Activated CD8-positive, alpha-beta memory T cell treated with anti-CD3 and anti-CD28 coated beads for 48 hours (primary cell): ENCODE measurements at regions not wholly inside any gene's neighbourhood (a gene's known extent, or its start where the extent isn't known, plus 50 kb on each side); places are given as distances from the start of the nearest gene placed in this dataset.

Source experiments
- DNase-seq, 3 experiments: peaks; one replicate each; pipeline ENCODE4 v3.0.0-alpha.2; 2020; ENCODE audit warnings: low read depth in 2 of 3, low spot score in 2 of 3

DNA sequence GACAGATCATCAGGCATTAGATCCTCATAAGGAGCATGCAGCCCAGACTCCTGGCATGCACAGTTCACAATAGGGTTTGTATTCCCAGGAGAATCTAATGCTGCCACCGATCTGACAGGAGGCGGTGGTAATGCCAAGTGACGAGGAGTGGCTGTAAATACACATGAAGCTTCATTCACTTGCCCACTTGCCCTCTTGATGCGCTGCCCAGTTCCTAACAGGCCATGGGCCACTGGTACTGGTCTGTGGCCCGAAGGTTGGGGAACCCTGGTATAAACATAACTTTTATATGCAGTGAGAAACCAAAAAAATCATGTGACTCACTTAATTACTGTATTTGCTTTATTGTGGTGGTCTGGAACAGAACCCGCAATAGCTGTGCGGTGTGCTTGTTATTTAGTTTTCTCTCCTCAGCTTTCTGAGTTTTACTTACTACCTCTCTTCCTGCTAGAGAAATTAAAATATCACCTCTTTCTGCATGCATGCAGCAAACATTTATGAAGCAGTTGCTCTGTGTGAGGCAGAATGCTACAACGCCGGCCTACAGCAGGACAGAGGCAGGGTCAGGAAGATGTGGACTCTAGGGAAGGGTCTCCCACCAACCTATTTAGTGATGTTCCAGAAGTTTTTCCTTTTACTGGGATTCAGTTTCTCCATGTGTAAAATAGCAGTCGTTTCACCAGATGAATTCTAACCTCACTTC is 151.3 kb downstream of the MAF start:
- DNase-seq = no peak

DNA sequence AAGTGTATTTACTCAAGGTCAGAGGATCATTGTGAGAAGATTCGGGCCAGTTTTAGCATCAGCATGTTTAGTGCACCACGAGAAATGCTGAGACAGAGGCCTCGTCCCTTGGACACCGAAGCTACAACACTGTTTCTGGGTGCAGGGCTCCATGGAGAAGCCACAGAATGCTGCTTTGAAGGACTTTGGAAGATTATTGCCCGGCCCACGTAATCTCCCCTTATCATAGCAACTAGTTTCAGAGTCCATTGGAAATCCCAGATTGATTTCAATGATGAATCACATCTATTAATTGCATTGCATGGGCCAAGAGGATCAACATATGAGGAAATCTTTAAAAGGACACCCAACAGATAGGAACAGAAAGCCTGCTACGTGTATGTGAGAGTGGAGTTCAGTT is 156.0 kb downstream of the MAF start:
- DNase-seq = no peak

DNA sequence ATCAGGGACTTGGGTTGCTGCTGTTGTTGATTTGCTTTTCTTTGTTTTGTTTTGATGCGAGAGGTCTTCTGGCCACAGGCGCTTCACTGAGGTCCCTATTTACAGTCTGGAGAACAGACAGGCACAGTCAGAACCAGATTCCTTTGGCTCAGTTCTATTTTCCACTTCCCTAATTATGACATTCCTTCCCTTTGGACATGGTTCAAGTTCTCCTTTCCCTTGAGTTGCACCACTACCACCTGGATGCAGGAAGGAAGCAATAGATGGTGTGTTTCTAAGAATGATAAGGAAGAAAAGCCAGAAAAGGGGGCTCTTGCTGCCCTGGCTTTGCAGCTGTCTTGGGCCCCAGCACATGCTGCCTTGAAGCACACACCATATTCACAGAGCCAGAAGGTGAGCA is 160.6 kb downstream of the MAF start:
- no peak for DNase-seq

DNA sequence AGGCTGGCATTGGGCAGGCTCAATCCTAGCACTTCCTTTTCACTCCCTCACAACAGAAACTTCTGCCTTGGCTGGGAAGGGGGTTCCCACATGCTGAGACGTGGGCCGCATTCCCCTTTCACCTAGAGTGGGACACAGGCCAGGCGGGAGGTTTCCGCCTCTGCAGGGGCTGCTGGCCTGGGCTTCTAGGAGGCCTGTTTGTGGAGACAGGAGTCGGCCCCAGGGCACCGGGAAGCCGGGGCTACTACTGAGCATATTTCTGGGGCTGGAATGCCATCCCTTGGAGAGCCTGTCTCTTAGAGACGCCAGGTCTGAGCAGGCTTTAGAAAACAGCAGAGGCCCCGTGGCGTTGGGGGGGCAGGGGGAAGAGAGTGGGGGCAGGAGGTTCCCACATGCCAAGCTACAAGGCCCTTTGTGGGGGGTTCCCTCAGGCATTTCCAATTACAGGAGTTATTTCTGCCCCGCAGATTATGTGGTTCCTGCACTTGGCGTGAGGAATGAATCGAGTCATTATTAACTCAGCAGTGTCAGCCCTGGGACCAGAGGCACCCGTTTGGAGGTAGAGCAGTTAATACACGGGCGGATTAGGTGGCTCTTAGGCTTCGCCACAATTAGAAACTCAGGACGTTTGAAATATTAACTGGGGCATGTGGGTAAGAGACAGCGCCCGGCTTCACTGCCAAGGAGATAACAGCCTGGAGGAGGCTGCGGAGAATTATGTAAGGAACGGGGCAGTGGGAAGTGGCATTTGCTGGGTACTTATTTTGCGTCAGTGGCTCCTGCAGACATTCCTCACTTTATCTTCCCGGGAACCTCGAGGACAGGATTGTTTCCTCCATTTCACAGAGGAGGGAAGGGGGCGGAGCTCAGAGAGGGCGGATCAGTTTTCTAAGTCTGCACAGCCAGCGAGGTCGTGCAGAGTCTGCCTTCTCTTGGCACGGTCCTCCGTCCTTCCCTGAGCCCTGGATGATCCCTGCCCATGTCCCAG is 162.5 kb downstream of the MAF start:
- no peak for DNase-seq

DNA sequence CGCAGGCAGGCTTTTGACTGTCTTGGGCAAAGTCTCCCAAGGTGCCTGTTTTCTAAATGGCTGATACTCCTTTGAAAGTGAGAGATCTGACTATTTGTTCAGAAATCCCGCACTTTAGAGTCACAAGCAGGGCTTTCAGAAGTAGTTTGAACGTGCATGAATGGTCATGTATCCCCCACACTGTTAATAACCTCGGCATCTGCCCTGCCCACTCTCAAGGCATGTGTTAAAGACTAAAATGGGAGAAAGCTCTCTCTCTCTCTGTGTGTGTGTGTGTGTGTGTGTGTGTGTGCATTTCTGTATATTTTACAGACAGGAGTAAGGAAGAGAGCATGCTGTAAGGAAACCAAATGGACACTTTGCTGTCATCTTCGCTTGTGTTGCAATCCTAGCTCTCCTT is 163.7 kb downstream of the MAF start:
- no peak for DNase-seq

DNA sequence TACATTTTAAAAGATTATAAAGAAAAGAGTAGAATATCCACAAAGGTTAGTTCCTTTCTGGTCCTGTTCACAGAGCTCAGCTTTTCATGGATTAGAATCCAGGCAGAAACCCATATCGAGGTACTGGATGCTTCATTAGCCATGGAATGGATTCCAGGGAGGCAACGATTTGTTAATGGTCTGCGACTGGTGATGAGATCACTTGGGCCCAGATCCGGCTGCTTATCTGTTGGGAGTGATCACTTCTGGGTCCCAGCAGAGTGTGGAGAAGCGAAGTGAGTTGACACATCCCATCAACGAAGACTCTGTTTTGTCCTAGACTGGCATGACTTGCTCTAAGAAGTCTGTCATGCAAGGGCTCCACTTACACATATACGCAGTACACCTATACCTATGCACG is 165.8 kb downstream of the MAF start:
- no peak for DNase-seq

DNA sequence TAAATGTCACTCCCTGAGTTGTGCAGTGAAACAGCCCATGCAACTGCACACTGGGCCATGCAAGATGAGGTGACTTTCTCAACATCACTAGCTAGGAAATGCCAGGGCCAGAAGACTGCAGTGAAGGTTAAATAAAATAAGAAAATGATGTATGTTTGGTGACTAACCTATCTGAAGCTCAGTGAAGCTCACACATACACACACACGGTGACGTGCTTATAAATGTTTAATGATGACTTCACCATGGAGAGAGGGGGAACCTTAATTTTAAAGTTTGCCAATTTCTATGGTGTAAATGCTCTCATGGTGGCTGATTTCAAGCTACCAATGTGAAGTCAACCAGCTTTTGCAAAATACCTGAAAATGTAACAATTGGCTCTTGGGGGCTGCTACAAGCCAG is 166.4 kb downstream of the MAF start:
- DNase-seq = no peak

DNA sequence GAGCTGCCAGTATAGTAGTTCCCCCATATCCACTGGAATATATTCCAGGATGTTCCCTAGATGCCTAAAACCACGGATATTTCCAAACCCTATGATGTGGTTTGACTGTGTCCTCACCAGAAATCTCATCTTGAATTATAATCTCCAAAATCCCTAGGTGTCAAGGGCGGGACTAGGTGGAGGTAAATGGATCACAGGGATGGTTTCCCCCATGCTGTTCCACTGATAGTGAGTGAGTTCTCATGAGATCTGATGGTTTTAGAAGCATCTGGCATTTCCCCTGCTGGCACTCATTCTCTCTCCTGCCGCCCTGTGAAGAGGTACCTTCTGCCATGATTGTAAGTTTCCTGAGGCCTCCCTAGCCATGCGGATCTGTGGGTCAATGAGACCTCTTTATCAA is 168.6 kb downstream of the MAF start:
- no peak for DNase-seq

DNA sequence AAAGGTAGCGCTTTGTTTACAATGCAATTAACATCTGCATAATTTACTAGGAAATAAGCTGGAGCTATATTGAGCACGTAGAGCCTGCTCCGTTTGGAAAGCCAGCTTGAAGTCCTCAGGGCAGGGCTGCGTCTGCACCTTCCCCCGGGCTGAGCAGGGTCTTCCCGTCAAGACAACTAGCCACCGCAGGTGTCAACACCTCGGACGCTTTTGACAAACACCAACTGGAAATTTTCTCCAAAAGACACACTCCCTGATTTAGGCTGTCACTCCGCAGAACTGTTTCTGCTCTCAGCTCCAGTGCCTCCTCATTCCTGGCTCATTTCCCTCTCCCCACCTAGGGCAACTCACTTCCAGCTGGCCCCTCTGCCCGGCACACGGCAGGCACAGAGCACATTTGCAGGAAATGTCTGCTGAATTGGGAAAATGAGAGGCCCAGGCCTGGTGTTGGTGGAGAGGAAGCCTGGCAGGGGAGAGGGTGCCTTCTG is 170.3 kb downstream of the MAF start:
- DNase-seq = no peak

DNA sequence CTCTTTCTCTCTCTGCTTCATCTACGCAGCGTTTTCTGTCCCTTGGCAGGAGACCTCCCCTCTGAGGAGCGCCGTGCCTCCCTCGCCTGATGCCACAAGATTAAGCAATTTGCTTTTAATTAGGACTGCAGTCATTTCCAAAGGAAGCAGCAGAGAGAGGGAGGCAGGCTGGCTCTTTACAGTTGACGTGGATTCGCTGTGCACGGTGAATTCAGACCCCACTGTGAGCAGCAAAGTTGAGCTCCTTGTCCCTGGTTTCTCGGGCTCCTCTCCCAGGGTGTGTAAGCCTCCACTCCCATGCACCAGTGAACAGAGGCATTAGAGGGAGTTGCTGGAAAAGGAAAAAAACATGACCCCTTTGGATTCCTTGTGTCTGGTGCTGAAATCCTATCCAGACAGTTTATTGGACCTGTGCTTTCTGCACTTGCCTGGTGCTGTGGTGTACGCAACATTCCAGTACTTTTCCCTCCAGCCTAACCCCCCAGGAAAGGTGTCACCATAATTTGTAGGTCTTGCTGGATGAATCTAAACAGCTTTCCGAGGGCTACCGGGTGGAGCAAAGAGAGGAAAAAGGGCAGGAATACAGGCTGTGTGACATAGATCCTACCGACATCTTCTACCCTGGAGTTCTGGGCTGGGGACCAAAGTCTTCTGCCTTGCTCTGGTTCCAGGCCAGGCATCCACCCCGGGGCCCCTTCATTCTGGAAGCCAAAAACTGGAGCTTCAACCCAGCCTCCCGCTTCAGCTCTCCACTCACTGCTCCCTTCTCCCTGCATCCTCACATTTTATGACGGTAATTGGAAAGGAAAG is 171.0 kb downstream of the MAF start:
- no peak for DNase-seq

DNA sequence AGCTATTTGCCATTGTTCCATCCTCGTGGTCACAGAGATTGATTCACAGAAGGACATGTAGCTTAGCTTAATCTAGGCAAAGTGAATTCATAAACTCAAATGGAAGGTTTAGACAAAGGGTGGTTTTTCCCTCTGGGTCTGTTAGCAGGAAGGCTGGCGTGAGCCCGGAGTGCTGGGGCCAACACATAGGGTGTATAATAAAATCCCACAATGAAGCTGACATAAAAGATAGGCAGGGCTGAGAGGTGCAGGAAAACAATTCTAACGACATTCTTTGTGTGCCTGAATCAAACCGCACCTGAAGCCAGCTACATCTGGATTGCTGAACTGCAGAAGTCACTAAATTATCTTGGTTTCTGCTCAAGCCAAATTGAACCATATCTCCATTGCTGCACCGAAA is 173.9 kb downstream of the MAF start:
- DNase-seq = no peak

DNA sequence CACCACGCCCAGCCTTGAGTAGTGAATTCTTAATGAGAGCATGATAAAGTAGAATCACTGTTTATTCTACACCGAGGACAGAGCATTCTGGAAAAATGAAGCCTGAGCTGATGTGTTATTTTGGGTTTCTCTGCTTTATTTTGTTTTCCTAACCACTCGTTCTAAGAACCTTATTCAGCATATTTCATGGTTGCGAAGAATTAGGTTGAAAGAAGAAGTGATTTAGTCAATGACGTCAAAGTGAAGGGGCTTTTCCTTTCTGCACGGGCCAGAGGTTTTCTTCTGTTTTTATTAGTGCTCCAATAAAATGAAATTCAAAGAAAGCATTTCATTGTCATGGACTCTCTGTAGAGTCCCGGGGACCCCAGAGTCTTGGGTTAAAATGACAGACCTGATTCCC is 178.5 kb downstream of the MAF start:
- DNase-seq = no peak

DNA sequence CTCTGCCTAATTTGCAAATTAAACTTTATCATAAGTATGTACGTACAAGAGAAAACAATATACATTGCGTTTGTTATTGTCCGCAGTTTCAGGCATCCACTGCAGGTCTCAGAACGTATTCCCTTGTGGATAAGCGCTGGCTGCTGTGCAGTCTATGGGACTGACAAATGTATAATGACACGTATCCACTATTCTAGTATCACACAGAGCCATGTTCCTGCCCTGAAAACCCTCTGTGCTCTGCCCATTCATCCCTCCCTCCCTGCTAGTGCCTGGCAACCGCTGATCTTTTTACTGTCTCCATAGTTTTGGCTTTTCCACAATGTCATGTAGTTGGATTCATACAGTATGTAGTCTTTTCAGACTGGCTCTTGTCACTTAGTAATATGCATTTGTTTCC is 179.4 kb downstream of the MAF start:
- no peak for DNase-seq

DNA sequence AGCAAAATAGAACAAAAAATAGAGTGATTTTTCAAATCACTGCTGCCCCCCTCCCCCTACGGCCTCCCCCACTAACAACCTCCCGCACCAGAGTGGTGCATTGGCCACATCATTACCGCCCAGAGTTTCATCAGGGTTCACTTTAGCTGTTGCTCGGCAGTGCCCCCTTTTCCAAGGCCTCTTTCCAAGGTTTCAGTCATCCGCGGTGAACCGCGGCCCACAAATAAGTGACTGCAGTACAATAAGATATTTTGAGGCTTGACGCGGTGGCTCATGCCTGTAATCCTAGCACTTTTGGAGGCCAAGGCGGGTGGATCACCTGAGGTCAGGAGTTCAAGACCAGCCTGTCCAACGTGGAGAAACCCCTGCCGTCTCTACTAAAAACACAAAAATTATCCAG is 180.0 kb downstream of the MAF start:
- no peak for DNase-seq

DNA sequence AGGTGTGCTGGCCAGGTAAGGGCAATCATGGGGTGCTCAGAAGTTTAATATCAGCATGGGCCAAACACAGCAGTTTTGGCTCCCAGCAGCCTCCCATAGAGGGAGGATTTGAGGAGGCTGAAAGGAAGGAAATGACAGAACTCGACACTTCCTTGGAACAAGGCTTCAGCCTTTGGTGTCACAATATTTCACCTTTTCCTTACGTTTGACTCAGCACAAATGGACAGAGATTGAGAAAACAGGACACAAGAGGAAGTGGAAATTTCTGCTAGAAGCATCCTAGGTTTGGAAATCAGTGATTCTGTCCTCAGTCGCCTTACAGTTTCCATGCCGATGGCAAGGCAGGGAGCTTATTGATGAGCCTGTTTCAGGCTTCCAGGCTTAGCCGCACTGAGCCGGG is 181.4 kb downstream of the MAF start:
- DNase-seq = no peak

DNA sequence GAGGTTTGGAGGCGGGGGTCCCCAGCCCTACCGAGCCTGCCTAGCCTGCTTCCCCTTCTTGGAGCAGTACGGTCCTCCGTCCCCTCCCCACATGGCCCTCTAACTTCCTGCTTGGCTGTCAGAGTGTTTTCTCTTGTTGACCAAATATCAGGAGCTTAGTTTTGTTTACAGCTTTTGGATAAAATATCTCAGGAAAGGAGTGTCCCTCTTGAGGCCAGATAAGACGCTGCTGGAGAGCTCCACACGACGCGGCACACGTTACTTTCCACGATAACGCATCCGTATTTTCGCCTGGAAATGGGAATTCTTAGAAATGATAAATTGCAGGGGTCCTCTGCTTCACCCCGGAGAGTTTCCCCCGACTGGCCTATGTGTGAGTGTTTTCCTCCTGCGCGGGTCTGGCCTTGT is 182.9 kb downstream of the MAF start:
- no peak for DNase-seq

DNA sequence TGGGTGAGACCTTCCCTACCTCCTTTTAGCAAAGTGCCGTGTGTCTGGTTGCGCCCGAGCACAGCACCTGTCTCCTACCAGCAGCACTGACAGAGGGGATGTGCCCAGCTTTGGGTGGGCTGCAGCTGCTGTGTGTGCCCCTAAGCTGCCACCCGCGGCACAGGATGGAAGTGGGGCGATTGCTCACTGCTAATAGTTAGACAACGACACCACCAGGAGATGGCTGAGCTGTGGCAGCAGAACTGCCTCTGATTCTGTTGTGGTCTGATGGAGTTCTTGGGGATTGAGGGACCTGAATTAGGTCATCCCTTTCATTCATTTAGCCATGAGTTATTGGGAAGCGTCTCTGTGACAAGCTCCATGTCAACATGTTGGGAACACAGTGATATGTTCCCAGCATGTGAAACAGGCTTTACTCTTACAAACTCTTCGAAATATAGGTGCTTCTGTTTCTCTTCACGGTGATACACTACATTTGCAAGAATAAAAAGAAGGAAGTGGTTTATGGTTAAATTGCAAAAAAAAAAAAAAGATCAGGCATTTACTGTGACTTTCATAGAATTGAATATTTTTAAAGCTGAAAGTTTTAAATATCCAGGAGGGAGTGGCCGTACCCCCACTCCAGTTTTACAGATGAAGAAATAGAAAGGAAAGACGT is 184.4 kb downstream of the MAF start:
- DNase-seq = no peak

DNA sequence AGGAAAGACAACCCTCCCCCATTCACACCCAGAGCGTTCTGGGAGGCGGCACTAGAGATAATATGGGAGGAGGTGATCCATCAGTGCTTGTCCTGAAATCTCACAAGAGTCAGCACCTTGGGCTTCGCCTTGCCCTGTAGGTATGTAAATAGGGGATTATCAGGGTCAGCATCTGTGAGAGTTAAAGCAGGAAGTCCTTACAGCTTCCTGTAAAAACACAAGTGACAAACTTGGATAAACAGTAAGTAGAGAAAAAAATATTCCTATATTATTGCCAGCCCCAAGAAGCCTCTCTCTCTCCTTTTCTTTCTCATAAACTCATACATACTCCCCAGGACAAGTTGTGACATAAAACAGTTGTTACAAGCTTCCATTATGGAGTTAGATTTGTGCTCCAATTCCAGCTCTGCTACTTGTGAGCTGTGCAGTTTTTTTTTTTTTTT is 187.7 kb downstream of the MAF start:
- DNase-seq = no peak

DNA sequence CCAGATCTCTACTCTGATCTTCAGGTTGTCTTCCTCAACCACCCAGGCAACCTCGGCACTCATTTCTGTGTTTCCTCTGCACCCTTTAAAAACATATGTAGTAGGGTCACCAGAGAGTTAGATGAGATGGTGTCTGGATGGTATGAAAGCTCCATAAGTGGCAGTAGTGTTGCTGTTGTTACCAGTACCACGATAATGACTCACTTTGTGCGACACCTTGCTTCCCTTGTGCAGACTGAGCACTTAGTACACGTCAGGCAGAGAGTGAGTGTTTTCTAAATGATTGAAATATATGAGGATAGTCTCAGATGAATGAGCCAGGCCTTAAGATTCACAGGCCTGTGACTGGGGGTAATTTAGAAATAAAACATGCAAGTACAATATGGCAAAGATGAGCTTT is 188.7 kb downstream of the MAF start:
- DNase-seq = no peak

DNA sequence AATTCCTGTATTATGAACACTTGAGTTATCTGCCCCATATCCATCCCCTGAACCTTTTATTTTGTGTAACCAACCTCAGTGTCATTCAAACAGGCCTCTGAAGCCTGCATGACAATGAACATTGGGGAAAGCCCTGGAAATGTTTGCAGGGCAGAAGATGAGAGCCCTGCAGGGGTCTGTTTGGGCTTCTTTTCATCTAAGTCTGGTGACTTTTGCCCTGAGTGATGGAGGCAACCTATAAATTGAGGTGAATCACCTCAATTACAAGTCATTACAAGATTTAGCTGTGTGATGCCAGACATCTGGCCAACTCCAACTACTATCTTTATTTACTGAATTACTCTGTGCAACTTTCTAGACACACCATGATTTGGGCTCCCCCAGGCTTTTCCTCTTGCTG is 189.2 kb downstream of the MAF start:
- DNase-seq = no peak

DNA sequence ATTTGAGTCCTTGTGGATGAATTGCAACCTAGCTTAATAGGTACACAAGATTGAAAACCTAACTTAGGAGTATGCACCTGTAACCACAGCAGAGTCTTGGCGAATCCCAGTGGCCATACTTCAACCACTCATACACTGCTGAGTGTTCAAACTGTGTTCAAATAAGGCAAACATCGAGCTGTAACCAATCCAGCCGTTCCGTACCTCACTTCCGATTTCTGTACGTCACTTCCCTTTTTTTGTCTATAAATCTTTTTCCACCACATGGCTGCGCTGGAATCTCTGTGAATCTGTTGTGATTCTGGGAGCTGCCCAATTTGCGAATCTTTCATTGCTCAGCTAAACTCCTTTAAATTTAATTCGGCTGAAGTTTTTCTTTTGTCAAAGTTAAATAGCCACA is 190.6 kb downstream of the MAF start:
- DNase-seq = no peak
